A549 (cell line): ENCODE measurements at regions not wholly inside any gene's neighbourhood (a gene's known extent, or its start where the extent isn't known, plus 50 kb on each side); places are given as distances from the start of the nearest gene placed in this dataset.
A peak's percentile ranks its signal among the peaks of the same experiment; 100 is the strongest.

Experiments used
- ATAC-seq, 2 experiments: fragments of 200-7000 bp in 1 of 2; fragments of >200 bp in 1 of 2; cut with Nextera tagmentation in 1 of 2; cut with Tn5 transposase in 1 of 2; 3 replicates each; pipeline versions ENCODE4 v1.8.0 to v1.9.1; 2018 to 2020; ENCODE audit warnings: mild to moderate bottlenecking in 1 of 2, moderate library complexity in 1 of 2
- CTCF ChIA-PET: fragments of 300-600 bp; sonication (Branson Sonifier 250); formaldehyde crosslinking; extraction: SDS; loops from one replicate; lab custom pipeline; 2021; ENCODE audit warnings: antibody characterized with exemption, inconsistent platforms; lab: Yijun Ruan, JAX
- POLR2A ChIA-PET: fragments of 350-600 bp; formaldehyde crosslinking; extraction: SDS; loops from one replicate; lab custom pipeline; 2021; ENCODE audit warnings: antibody characterized with exemption, inconsistent platforms; lab: Yijun Ruan, JAX
- DNase-seq, 2 experiments: peaks; one replicate each; pipeline versions ENCODE4 v3.0.0 to v3.0.0-alpha.2; 2011 to 2016; ENCODE audit warnings: low read depth in 1 of 2, low spot score in 1 of 2
- FAIRE-seq: peaks from 2 replicates; lab custom pipeline; 2011; peaks lifted over from hg19 to GRCh38; lab: Jason Lieb, UNC
- H3K27ac ChIP-seq, 2 experiments: fragments of >200 bp; sonication (Bioruptor Twin); formaldehyde crosslinking; 3 replicates each; pipeline ENCODE4 v1.5.1; 2016 to 2017
- H3K4me1 ChIP-seq: fragments of >200 bp; sonication (Bioruptor Twin); formaldehyde crosslinking; 3 replicates; pipeline ENCODE4 v1.6.1; 2016
- H3K4me2 ChIP-seq: fragments of >200 bp; sonication (Bioruptor Twin); formaldehyde crosslinking; 3 replicates; pipeline ENCODE4 v1.6.1; 2016
- H3K4me3 ChIP-seq: fragments of >200 bp; sonication (Bioruptor Twin); formaldehyde crosslinking; 3 replicates; pipeline ENCODE4 v1.5.1; 2016
- H3K9me3 ChIP-seq: fragments of >200 bp; sonication (Bioruptor Twin); formaldehyde crosslinking; 3 replicates; pipeline ENCODE4 v1.6.1; 2016
- BCL3 ChIP-seq: fragments of >200 bp; sonication (Bioruptor Twin); formaldehyde crosslinking; IDR thresholded peaks from 3 replicates; pipeline ENCODE4 v1.6.1; 2016
- CBX2 ChIP-seq: fragments of 200-600 bp; sonication (generic); IDR thresholded peaks from 2 replicates; pipeline ENCODE4 v1.6.1; 2016; ENCODE audit warnings: low read depth, mild to moderate bottlenecking, borderline replicate concordance
- CEBPB ChIP-seq, 2 experiments: fragments of >200 bp in 1 of 2; sonication (Bioruptor Twin) in 1 of 2; formaldehyde crosslinking in 1 of 2; IDR thresholded peaks; 2 replicates each; pipeline ENCODE4 v1.6.1; 2012 to 2016
- CHD2 ChIP-seq: fragments of 150-350 bp; IDR thresholded peaks from 2 replicates; pipeline ENCODE4 v1.6.1; 2014; ENCODE audit warnings: low read length; ENCODE audit not compliant: partially characterized antibody
- CTCF ChIP-seq: fragments of >200 bp; sonication (Bioruptor Twin); formaldehyde crosslinking; IDR thresholded peaks from 3 replicates; pipeline ENCODE4 v1.5.1; 2016
- ESRRA ChIP-seq: fragments of 150-350 bp; IDR thresholded peaks from 2 replicates; pipeline ENCODE4 v1.6.1; 2014; ENCODE audit warnings: mild to moderate bottlenecking, low read length, borderline replicate concordance
- FOSB ChIP-seq: fragments of 250-450 bp; sonication (Bioruptor Pico); IDR thresholded peaks from 2 replicates; pipeline ENCODE4 v1.5.0; 2020; ENCODE audit warnings: mild to moderate bottlenecking, moderate library complexity
- FOXS1 ChIP-seq: fragments of 250-450 bp; sonication (Bioruptor Pico); IDR thresholded peaks from 2 replicates; pipeline ENCODE4 v1.5.0; 2020; ENCODE audit warnings: mild to moderate bottlenecking, moderate library complexity
- HEYL ChIP-seq: fragments of 250-450 bp; sonication (Bioruptor Pico); IDR thresholded peaks from 2 replicates; pipeline ENCODE4 v1.8.0; 2021; ENCODE audit warnings: mild to moderate bottlenecking, moderate library complexity
- HOXA7 ChIP-seq: fragments of 250-450 bp; sonication (Bioruptor Pico); IDR thresholded peaks from 2 replicates; pipeline ENCODE4 v1.5.0; 2020; ENCODE audit warnings: mild to moderate bottlenecking, moderate library complexity
- JUN ChIP-seq, 2 experiments: fragments of >200 bp; sonication (Bioruptor Twin); formaldehyde crosslinking; IDR thresholded peaks; 2 replicates in 1 of 2; 3 replicates in 1 of 2; pipeline ENCODE4 v1.6.1; 2016 to 2017
- KDM1A ChIP-seq: fragments of 200-600 bp; sonication (generic); IDR thresholded peaks from 2 replicates; pipeline ENCODE4 v1.6.1; 2016; ENCODE audit warnings: low read depth, mild to moderate bottlenecking
- MAFK ChIP-seq: fragments of 450-650 bp; IDR thresholded peaks from 2 replicates; pipeline ENCODE4 v1.6.1; 2014; ENCODE audit not compliant: partially characterized antibody
- NFE2L2 ChIP-seq: fragments of 150-350 bp; conservative IDR thresholded peaks from 2 replicates; pipeline ENCODE4 v1.6.1; 2014; ENCODE audit warnings: low read length
- POLR2AphosphoS2 ChIP-seq: conservative IDR thresholded peaks from 2 replicates; pipeline ENCODE4 v1.6.1; 2012; ENCODE audit warnings: low read length, improper control_type of control experiment, inconsistent platforms
- RARB ChIP-seq: fragments of 250-450 bp; sonication (Bioruptor Pico); IDR thresholded peaks from 2 replicates; pipeline ENCODE4 v1.8.0; 2021; ENCODE audit warnings: mild to moderate bottlenecking, moderate library complexity
- REST ChIP-seq: fragments of 200-600 bp; sonication (generic); IDR thresholded peaks from 2 replicates; pipeline ENCODE4 v1.6.1; 2016; ENCODE audit warnings: antibody characterized with exemption, mild to moderate bottlenecking, moderate library complexity
- TP53 ChIP-seq: fragments of 250-450 bp; sonication (Bioruptor Pico); IDR thresholded peaks from 2 replicates; pipeline ENCODE4 v1.5.0; 2021; ENCODE audit warnings: mild to moderate bottlenecking, moderate library complexity
- ZC3H11A ChIP-seq: fragments of 450-650 bp; IDR thresholded peaks from 2 replicates; pipeline ENCODE4 v1.6.1; 2014; ENCODE audit warnings: antibody characterized with exemption, mild to moderate bottlenecking
- ZNF302 ChIP-seq: fragments of 250-450 bp; sonication (Bioruptor Pico); IDR thresholded peaks from 2 replicates; pipeline ENCODE4 v1.9.0; 2021; ENCODE audit warnings: inconsistent platforms, mild to moderate bottlenecking, moderate library complexity
- ZSCAN20 ChIP-seq: fragments of 250-450 bp; sonication (Bioruptor Pico); IDR thresholded peaks from 2 replicates; pipeline ENCODE4 v1.8.0; 2022; ENCODE audit warnings: mild to moderate bottlenecking, moderate library complexity
- WGBS: methylation state at CpG from one replicate; pipeline ENCODE4 v1.1.6; 2017; ENCODE audit errors: missing lambda C conversion rate; 5-methylcytosine and 5-hydroxymethylcytosine counted together
- TF ChIP-seq, protein P1 (sequence below): IDR thresholded peaks from 2 replicates; pipeline ENCODE4 v1.6.1; 2012; ENCODE audit warnings: low read depth, borderline replicate concordance
- TF ChIP-seq, protein P2 (sequence below): fragments of >200 bp; sonication (Bioruptor Twin); formaldehyde crosslinking; IDR thresholded peaks from 2 replicates; pipeline ENCODE4 v1.6.1; 2016

DNA sequence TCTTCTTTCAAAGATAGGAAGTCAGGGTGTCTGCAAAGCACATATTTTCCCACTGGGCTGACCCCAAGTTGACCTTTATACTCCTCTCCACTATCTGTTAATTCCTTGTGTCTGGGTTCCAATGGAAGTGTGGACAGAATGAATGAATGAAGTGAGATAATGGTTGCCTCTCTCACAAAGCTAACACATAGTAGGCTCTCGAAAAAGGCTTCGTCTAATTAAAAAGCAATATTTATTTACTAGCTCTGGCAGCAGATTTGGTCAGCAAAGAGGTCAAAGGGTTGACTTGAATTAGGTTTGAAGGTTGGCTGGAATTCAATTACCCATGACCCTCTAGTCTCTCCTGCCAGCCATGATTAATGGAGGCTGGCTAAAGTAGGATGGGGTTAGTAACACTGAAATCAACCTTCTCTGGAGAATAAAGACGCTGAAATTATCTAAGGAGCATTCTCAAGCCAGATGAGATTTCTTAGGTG is 280.3 kb upstream of the KLF3 start:
- FAIRE-seq: no peak
- TF ChIP-seq ZC3H11A (no peak), FOSB (no peak), JUN (IDR thresholded peaks at IDR 0.05) (no peak), CHD2 (no peak), MAFK (no peak), FOXS1 (CRISPR knock-in tag) (no peak), CBX2 (no peak), HEYL (CRISPR knock-in tag) (no peak), KDM1A (no peak), ZSCAN20 (CRISPR knock-in tag) (no peak), CEBPB (IDR thresholded peaks at IDR 0.05) (no peak), CTCF (no peak), ZNF302 (no peak), NFE2L2 (no peak)
- TF ChIP-seq, protein P1, sequence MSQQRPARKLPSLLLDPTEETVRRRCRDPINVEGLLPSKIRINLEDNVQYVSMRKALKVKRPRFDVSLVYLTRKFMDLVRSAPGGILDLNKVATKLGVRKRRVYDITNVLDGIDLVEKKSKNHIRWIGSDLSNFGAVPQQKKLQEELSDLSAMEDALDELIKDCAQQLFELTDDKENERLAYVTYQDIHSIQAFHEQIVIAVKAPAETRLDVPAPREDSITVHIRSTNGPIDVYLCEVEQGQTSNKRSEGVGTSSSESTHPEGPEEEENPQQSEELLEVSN: no peak
- Histone ChIP-seq H3K27ac (no peak overlapping the region; a peak in 1 of 6 replicates), H3K4me3 (no peak overlapping the region), H3K9me3 (no peaks in the 10 kb centered on the region), H3K4me2 (no peak overlapping the region), H3K4me1 (peaks cover 34% of the 10 kb centered on the region)
- 73% methylated on average over 3 of the region's 3 CpGs for WGBS
- no peak for DNase-seq
- ChIA-PET POLR2A (no interaction called here), CTCF (no interaction called here)
- no peak for ATAC-seq

GRCh38 chr4:38385093-38386004 is 278.6 kb upstream of the KLF3 start:
- TF ChIP-seq ESRRA (no peak), CEBPB (IDR thresholded peaks at IDR 0.05) (0 out of 4 replicates have a peak, but pooled peaks of 1 of the 2 experiments have one; percentile 24)
- TF ChIP-seq, all 56 proteins: peak for 1
- CTCF ChIA-PET: no interaction called here
- peak overlapping the region; percentile 62 to 76; a peak in 5 of 6 replicates for H3K27ac ChIP-seq
- DNase-seq: peak; percentile 9 to 41
- H3K4me3 ChIP-seq: no peak overlapping the region
- WGBS: 31% methylated on average over 6 of the region's 6 CpGs
- H3K9me3 ChIP-seq: no peaks in the 10 kb centered on the region
- ATAC-seq: peak; percentile 62 to 70; a peak in 5 of 6 replicates
- FAIRE-seq: no peak
- POLR2A ChIA-PET: no interaction called here
- H3K4me2 ChIP-seq: peak overlapping the region; percentile 57
- H3K4me1 ChIP-seq: peaks cover 34% of the 10 kb centered on the region

- Histone ChIP-seq H3K4me2 (peak overlapping the region; percentile 57), H3K9me3 (no peaks in the 10 kb centered on the region), H3K4me3 (no peak overlapping the region), H3K4me1 (peaks cover 34% of the 10 kb centered on the region), H3K27ac (peak overlapping the region; percentile 62 to 76; a peak in 5 of 6 replicates)
- WGBS: 2% methylated on average over 2 of the region's 2 CpGs
- CTCF ChIA-PET: no interaction called here
- DNase-seq (no peak), ATAC-seq (no peak), FAIRE-seq (no peak)
- POLR2A ChIA-PET: no interaction called here
- TF ChIP-seq HOXA7 (CRISPR knock-in tag): no peak
- no peak for TF ChIP-seq CBX2
- no peak for TF ChIP-seq RARB (CRISPR knock-in tag)
- no peak for TF ChIP-seq REST
- TF ChIP-seq, protein P2, sequence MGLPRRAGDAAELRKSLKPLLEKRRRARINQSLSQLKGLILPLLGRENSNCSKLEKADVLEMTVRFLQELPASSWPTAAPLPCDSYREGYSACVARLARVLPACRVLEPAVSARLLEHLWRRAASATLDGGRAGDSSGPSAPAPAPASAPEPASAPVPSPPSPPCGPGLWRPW: no peak
- TF ChIP-seq TP53 (CRISPR knock-in tag): no peak
- no peak for TF ChIP-seq MAFK
- no peak for TF ChIP-seq POLR2AphosphoS2
- no peak for TF ChIP-seq BCL3
Observed at GRCh38 chr4:38386005-38386551, 277.9 kb upstream of the KLF3 start.
